Smooth muscle cell (in vitro differentiated cells): ENCODE measurements at regions not wholly inside any gene's neighbourhood (a gene's known extent, or its start where the extent isn't known, plus 50 kb on each side); places are given as distances from the start of the nearest gene placed in this dataset.

Experiments used
- DNase-seq: peaks from one replicate; lab custom pipeline; 2025; ENCODE audit not compliant: unreplicated experiment; lab: John Stamatoyannopoulos, UW
- H2AFZ ChIP-seq: fragments of 200-600 bp; sonication (generic); 2 replicates; pipeline ENCODE4 v1.6.0; 2016; ENCODE audit warnings: antibody characterized with exemption, low read depth, mild to moderate bottlenecking
- H3F3A ChIP-seq: fragments of 200-600 bp; sonication (generic); 2 replicates; pipeline ENCODE4 v1.6.0; 2017; ENCODE audit warnings: antibody characterized with exemption, low read depth
- H3K27ac ChIP-seq: fragments of 200-600 bp; sonication (generic); 2 replicates; pipeline ENCODE4 v1.5.1; 2016; ENCODE audit warnings: low read depth, mild to moderate bottlenecking
- H3K27me3 ChIP-seq: fragments of 200-600 bp; sonication (generic); 2 replicates; pipeline ENCODE4 v1.6.1; 2016; ENCODE audit warnings: low read depth, mild to moderate bottlenecking
- H3K36me3 ChIP-seq: fragments of 200-600 bp; sonication (generic); 2 replicates; pipeline ENCODE4 v1.5.1; 2016; ENCODE audit warnings: low read depth
- H3K4me1 ChIP-seq: fragments of 200-600 bp; sonication (generic); 2 replicates; pipeline ENCODE4 v1.5.1; 2016; ENCODE audit warnings: low read depth
- H3K4me2 ChIP-seq: fragments of 200-600 bp; sonication (generic); 2 replicates; pipeline ENCODE4 v1.6.0; 2016; ENCODE audit warnings: mild to moderate bottlenecking
- H3K4me3 ChIP-seq: fragments of 200-600 bp; sonication (generic); 2 replicates; pipeline ENCODE4 v1.5.1; 2016; ENCODE audit warnings: mild to moderate bottlenecking
- H3K79me2 ChIP-seq: fragments of 200-600 bp; sonication (generic); 2 replicates; pipeline ENCODE4 v1.6.0; 2016; ENCODE audit warnings: low read depth, mild to moderate bottlenecking
- H3K9ac ChIP-seq: fragments of 200-600 bp; sonication (generic); 2 replicates; pipeline ENCODE4 v1.6.0; 2016; ENCODE audit warnings: low read depth
- H3K9me3 ChIP-seq: fragments of 200-600 bp; sonication (generic); replicated peaks from 2 replicates; pipeline ENCODE4 v1.5.1; 2016; ENCODE audit warnings: low read depth
- H4K20me1 ChIP-seq: fragments of 200-600 bp; sonication (generic); 2 replicates; pipeline ENCODE4 v1.6.0; 2016; ENCODE audit warnings: low read depth
- CTCF ChIP-seq: fragments of 200-600 bp; sonication (generic); IDR thresholded peaks from 2 replicates; pipeline ENCODE4 v1.5.1; 2017; ENCODE audit warnings: borderline replicate concordance, mild to moderate bottlenecking, antibody characterized with exemption; ENCODE audit not compliant: insufficient read depth, poor library complexity, severe bottlenecking
- WGBS: methylation state at CpG from one replicate; pipeline ENCODE4 v1.1.7; 2016; ENCODE audit warnings: low lambda C conversion rate; 5-methylcytosine and 5-hydroxymethylcytosine counted together

GRCh38 chr15:95303713-95304112, 1026.8 kb upstream of the NR2F2 start:
- no peaks in the 10 kb centered on the region for H3K9me3 ChIP-seq
- H3F3A ChIP-seq, result no peaks in the 10 kb centered on the region
- no peak overlapping the region for H3K27ac ChIP-seq
- no peaks in the 10 kb centered on the region for H3K36me3 ChIP-seq
- H3K79me2 ChIP-seq, result no peaks in the 10 kb centered on the region
- H3K9ac ChIP-seq, result no peak overlapping the region
- TF ChIP-seq CTCF, result no peak
- peak overlapping the region; percentile 75 for H2AFZ ChIP-seq
- H3K4me2 ChIP-seq, result no peak overlapping the region
- DNase-seq, result no peak
- no peaks in the 10 kb centered on the region for H3K27me3 ChIP-seq
- no peaks in the 10 kb centered on the region for H4K20me1 ChIP-seq
- H3K4me1 ChIP-seq, result no peaks in the 10 kb centered on the region
- WGBS, result 94% methylated on average over 4 of the region's 4 CpGs
- H3K4me3 ChIP-seq, result no peak overlapping the region

GRCh38 chr15:95304151-95304946, 1026.2 kb upstream of the NR2F2 start:
- Histone ChIP-seq H3K4me2 (peak overlapping the region; percentile 61), H4K20me1 (no peaks in the 10 kb centered on the region), H3K9me3 (no peaks in the 10 kb centered on the region), H3F3A (no peaks in the 10 kb centered on the region), H3K36me3 (no peaks in the 10 kb centered on the region), H2AFZ (peak overlapping the region; percentile 75), H3K27ac (no peak overlapping the region), H3K4me3 (peak overlapping the region; percentile 19), H3K4me1 (no peaks in the 10 kb centered on the region), H3K79me2 (no peaks in the 10 kb centered on the region), H3K9ac (no peak overlapping the region), H3K27me3 (no peaks in the 10 kb centered on the region)
- no peak for DNase-seq
- WGBS, result 32% methylated on average over 12 of the region's 12 CpGs
- no peak for TF ChIP-seq CTCF

GRCh38 chr15:95304947-95305400, 1025.5 kb upstream of the NR2F2 start:
- H3F3A ChIP-seq, result no peaks in the 10 kb centered on the region
- H3K27me3 ChIP-seq, result no peaks in the 10 kb centered on the region
- 53% methylated on average over 4 of the region's 4 CpGs for WGBS
- no peak overlapping the region for H3K9ac ChIP-seq
- no peaks in the 10 kb centered on the region for H4K20me1 ChIP-seq
- no peak overlapping the region for H3K4me3 ChIP-seq
- H2AFZ ChIP-seq, result no peak overlapping the region
- TF ChIP-seq CTCF, result no peak
- no peaks in the 10 kb centered on the region for H3K4me1 ChIP-seq
- no peak overlapping the region for H3K27ac ChIP-seq
- H3K9me3 ChIP-seq, result no peaks in the 10 kb centered on the region
- peak overlapping the region; percentile 61 for H3K4me2 ChIP-seq
- H3K36me3 ChIP-seq, result no peaks in the 10 kb centered on the region
- no peak for DNase-seq
- no peaks in the 10 kb centered on the region for H3K79me2 ChIP-seq

- Histone ChIP-seq H2AFZ (no peak overlapping the region), H4K20me1 (no peaks in the 10 kb centered on the region), H3K4me1 (no peaks in the 10 kb centered on the region), H3K4me3 (no peak overlapping the region), H3K4me2 (no peak overlapping the region), H3K9ac (no peak overlapping the region), H3K9me3 (no peaks in the 10 kb centered on the region), H3K79me2 (no peaks in the 10 kb centered on the region), H3F3A (no peaks in the 10 kb centered on the region), H3K27me3 (no peaks in the 10 kb centered on the region), H3K27ac (no peak overlapping the region), H3K36me3 (no peaks in the 10 kb centered on the region)
- DNase-seq, result no peak
- WGBS, result 98% methylated on average over 4 of the region's 4 CpGs
- TF ChIP-seq CTCF, result no peak
Observed at GRCh38 chr15:95307115-95307514, 1023.4 kb upstream of the NR2F2 start.
